MM.1S (cell line): ENCODE measurements at regions not wholly inside any gene's neighbourhood (a gene's known extent, or its start where the extent isn't known, plus 50 kb on each side); places are given as distances from the start of the nearest gene placed in this dataset.

Source experiments
- DNase-seq: peaks from one replicate; pipeline ENCODE4 v3.0.0-alpha.2; 2015
- H2AFZ ChIP-seq: fragments of 300-600 bp; sonication (generic); 2 replicates; pipeline ENCODE4 v1.6.0; 2016; ENCODE audit warnings: antibody characterized with exemption, low read length
- H3F3A ChIP-seq: fragments of 300-600 bp; sonication (generic); 2 replicates; pipeline ENCODE4 v1.6.1; 2016; ENCODE audit warnings: mild to moderate bottlenecking, antibody characterized with exemption, low read length, moderate library complexity, mixed read lengths; ENCODE audit not compliant: insufficient read depth
- H3K27ac ChIP-seq: fragments of 300-600 bp; sonication (generic); 2 replicates; pipeline ENCODE4 v1.5.1; 2016; ENCODE audit warnings: mild to moderate bottlenecking, low read length
- H3K27me3 ChIP-seq: fragments of 300-600 bp; sonication (generic); replicated peaks from 2 replicates; pipeline ENCODE4 v1.6.0; 2016; ENCODE audit warnings: low read length; ENCODE audit not compliant: insufficient read depth
- H3K36me3 ChIP-seq: fragments of 300-600 bp; sonication (generic); replicated peaks from 2 replicates; pipeline ENCODE4 v1.6.1; 2016; ENCODE audit warnings: mild to moderate bottlenecking, low read length, mixed read lengths; ENCODE audit not compliant: insufficient read depth
- H3K4me1 ChIP-seq: fragments of 300-600 bp; sonication (generic); 2 replicates; pipeline ENCODE4 v1.6.1; 2016; ENCODE audit warnings: low read length, mixed read lengths
- H3K4me2 ChIP-seq: fragments of 300-600 bp; sonication (generic); 2 replicates; pipeline ENCODE4 v1.6.0; 2016; ENCODE audit warnings: low read depth, low read length
- H3K4me3 ChIP-seq: fragments of 300-600 bp; sonication (generic); 2 replicates; pipeline ENCODE4 v1.5.1; 2016; ENCODE audit warnings: low read length, mixed read lengths
- H3K79me2 ChIP-seq: fragments of 300-600 bp; sonication (generic); 2 replicates; pipeline ENCODE4 v1.6.1; 2016; ENCODE audit warnings: mixed run types, low read length, mixed read lengths
- H3K9ac ChIP-seq: fragments of 300-600 bp; sonication (generic); 2 replicates; pipeline ENCODE4 v1.6.1; 2016; ENCODE audit warnings: low read length, mixed read lengths
- H3K9me2 ChIP-seq: fragments of 300-600 bp; sonication (generic); replicated peaks from 2 replicates; pipeline ENCODE4 v1.6.1; 2016; ENCODE audit warnings: mild to moderate bottlenecking, low read length, mixed read lengths; ENCODE audit not compliant: insufficient read depth
- H3K9me3 ChIP-seq: fragments of 300-600 bp; sonication (generic); replicated peaks from 2 replicates; pipeline ENCODE4 v1.6.1; 2016; ENCODE audit warnings: mild to moderate bottlenecking, low read length, mixed read lengths; ENCODE audit not compliant: insufficient read depth
- H4K20me1 ChIP-seq: fragments of 300-600 bp; sonication (generic); 2 replicates; pipeline ENCODE4 v1.6.1; 2016; ENCODE audit warnings: mild to moderate bottlenecking, low read length, moderate library complexity, mixed read lengths; ENCODE audit not compliant: insufficient read depth
- CTCF ChIP-seq: fragments of 300-600 bp; sonication (generic); IDR thresholded peaks from 2 replicates; pipeline ENCODE4 v1.5.1; 2016; ENCODE audit warnings: antibody characterized with exemption, low read length, mixed read lengths
- EZH2 ChIP-seq: fragments of 300-600 bp; sonication (generic); optimal IDR thresholded peaks from 2 replicates; pipeline ENCODE3; 2017; ENCODE audit warnings: low read depth, mild to moderate bottlenecking, antibody characterized with exemption, low read length, mixed read lengths
- EZH2phosphoT487 ChIP-seq: fragments of 300-600 bp; sonication (generic); IDR thresholded peaks from 2 replicates; pipeline ENCODE4 v1.6.1; 2018; ENCODE audit warnings: antibody characterized with exemption, low read length

DNA sequence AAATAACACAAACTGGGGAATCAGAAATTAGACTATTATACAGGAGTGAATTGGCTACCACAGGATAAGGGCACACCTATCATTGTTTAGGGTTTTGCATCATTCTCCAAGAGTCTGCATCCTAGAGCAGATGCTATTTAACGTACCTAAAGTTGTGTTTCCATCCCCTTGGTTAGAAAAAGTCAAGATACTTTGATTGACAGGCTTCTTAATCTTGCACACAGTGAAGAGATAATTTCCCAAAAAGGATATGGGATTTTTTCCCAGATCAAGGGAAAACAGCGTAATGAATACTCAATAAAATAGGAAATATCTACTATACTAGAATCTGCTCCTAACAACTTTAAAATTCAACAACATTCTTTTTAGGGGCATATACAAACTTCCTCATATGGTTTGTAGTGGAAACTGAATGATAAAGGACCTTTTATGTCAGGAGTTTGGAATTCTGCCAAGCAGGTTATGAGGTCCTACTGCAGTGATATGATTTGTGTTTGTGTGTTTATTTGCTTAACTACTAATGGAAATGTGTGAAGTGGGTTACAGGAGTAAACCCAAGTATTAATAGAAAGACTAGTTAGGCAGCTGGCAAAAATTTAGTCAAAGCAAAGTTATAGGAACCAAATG lies 124.1 kb upstream of the MME start:
- Histone ChIP-seq H3K4me1 (peaks cover 12% of the 10 kb centered on the region), H3K9ac (no peak overlapping the region), H4K20me1 (no peaks in the 10 kb centered on the region), H2AFZ (no peak overlapping the region), H3K4me2 (no peak overlapping the region), H3K9me3 (no peaks in the 10 kb centered on the region), H3K9me2 (no peaks in the 10 kb centered on the region), H3K27ac (no peak overlapping the region), H3K27me3 (no peaks in the 10 kb centered on the region), H3K79me2 (no peaks in the 10 kb centered on the region), H3K36me3 (no peaks in the 10 kb centered on the region), H3F3A (no peaks in the 10 kb centered on the region), H3K4me3 (no peak overlapping the region)
- no peak for DNase-seq
- TF ChIP-seq EZH2phosphoT487 (no peak), CTCF (no peak), EZH2 (no peak)

DNA sequence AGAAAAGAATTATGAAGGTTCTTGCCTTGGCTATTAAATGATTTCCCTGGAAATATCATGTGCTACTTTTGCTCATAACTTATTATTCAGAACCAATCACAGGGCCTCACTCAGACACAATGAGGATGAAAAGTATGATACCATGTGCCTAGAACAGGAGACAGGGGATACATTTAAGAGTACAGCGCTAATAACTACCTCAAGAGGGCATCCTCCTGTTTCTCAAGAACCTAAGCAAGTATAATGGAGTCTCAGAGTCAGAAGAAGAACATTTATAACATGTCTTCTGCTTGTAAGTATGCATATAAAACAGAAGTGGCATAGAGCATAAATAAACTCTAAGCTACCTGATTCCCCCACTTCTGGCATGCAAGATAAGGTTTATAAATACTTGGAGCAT lies 125.4 kb upstream of the MME start:
- H3K27ac ChIP-seq: no peak overlapping the region
- no peak overlapping the region for H2AFZ ChIP-seq
- peaks cover 12% of the 10 kb centered on the region for H3K4me1 ChIP-seq
- no peak for TF ChIP-seq EZH2phosphoT487
- TF ChIP-seq CTCF: peak; percentile 58
- H3K27me3 ChIP-seq: no peaks in the 10 kb centered on the region
- no peaks in the 10 kb centered on the region for H3K36me3 ChIP-seq
- H4K20me1 ChIP-seq: no peaks in the 10 kb centered on the region
- peak; percentile 70 for DNase-seq
- no peak overlapping the region for H3K4me3 ChIP-seq
- H3F3A ChIP-seq: no peaks in the 10 kb centered on the region
- no peak overlapping the region for H3K4me2 ChIP-seq
- no peak overlapping the region for H3K9ac ChIP-seq
- no peaks in the 10 kb centered on the region for H3K9me3 ChIP-seq
- H3K9me2 ChIP-seq: no peaks in the 10 kb centered on the region
- H3K79me2 ChIP-seq: no peaks in the 10 kb centered on the region

DNA sequence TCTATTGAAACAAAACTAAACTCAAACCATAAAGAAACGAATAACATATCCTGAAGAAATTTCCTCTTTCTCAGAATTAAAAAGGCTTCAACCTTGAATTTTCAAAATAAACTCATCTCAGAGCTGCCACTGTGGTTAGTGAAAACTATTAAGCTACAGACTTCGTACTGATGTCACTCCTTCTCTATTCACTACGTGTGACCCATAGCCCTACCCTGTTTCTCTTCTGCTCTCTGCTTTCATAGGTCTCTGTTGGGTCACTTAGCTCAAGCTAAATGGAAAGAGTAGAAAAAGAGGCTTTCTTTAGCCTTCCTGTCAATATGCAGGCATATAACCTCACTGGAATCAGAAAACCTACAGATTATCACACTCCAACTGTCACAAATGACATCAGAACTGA lies 126.6 kb upstream of the MME start:
- peaks cover 12% of the 10 kb centered on the region for H3K4me1 ChIP-seq
- H3F3A ChIP-seq: no peaks in the 10 kb centered on the region
- no peak overlapping the region for H2AFZ ChIP-seq
- no peak overlapping the region for H3K27ac ChIP-seq
- no peaks in the 10 kb centered on the region for H3K9me2 ChIP-seq
- no peaks in the 10 kb centered on the region for H3K27me3 ChIP-seq
- no peaks in the 10 kb centered on the region for H3K36me3 ChIP-seq
- no peaks in the 10 kb centered on the region for H3K9me3 ChIP-seq
- no peak overlapping the region for H3K9ac ChIP-seq
- H3K4me3 ChIP-seq: no peak overlapping the region
- TF ChIP-seq CTCF (no peak), EZH2phosphoT487 (no peak), EZH2 (no peak)
- H4K20me1 ChIP-seq: no peaks in the 10 kb centered on the region
- no peak for DNase-seq
- H3K4me2 ChIP-seq: no peak overlapping the region
- H3K79me2 ChIP-seq: no peaks in the 10 kb centered on the region
